Activated CD4-positive, alpha-beta T cell treated with anti-CD3 and anti-CD28 coated beads, Interleukin-2, amount 50 U/mL, for 24 hours (primary cell): ENCODE measurements at regions not wholly inside any gene's neighbourhood (a gene's known extent, or its start where the extent isn't known, plus 50 kb on each side); places are given as distances from the start of the nearest gene placed in this dataset.
"Not testable (repeated sequence)": the region's sequence is repeated elsewhere in the genome, so short reads cannot be mapped to it uniquely, and the experiment has no call there.

Experiments used
- DNase-seq, 2 donors: peaks; one replicate each; pipeline ENCODE4 v3.0.0-alpha.2; 2020; ENCODE audit warnings: low read depth in 1 of 2, low spot score in 1 of 2

DNA sequence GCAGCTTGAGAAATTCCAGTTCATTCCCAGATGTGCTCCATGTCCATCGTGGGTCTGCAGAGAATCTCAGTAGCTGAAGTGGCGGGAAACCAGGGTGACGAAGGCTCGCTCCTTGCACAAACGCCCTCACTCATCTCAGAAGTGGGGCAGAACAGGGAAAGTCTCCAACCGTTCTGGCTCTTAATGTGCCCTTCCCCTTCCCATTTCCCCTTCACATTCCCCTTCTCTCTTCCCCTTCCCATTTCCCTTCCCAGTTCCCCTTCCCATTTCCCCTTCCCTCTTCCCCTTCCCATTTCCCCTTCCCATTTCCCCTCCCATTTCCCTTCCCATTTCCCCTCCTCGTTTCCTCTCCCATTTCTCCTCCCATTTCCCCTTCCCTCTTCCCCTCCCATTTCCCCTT, 108.5 kb downstream of the OLFM1 start:
- DNase-seq, result not testable (repeated sequence)

DNA sequence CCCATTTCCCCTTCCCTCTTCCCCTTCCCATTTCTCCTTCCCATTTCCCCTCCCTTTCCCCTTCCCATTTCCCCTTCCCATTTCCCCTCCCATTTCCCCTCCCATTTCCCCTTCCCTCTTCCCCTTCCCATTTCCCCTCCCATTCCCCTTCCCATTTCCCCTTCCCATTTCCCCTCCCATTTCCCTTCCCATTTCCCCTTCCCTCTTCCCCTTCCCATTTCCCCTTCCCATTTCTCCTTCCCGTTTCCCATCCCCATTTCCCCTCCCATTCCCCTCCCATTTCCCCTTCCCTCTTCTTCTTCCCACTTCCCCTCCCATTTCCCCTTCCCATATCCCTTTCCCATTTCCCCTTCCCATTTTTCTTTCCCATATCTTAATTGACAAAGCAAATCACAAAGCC, 109.0 kb downstream of the OLFM1 start:
- no peak for DNase-seq

DNA sequence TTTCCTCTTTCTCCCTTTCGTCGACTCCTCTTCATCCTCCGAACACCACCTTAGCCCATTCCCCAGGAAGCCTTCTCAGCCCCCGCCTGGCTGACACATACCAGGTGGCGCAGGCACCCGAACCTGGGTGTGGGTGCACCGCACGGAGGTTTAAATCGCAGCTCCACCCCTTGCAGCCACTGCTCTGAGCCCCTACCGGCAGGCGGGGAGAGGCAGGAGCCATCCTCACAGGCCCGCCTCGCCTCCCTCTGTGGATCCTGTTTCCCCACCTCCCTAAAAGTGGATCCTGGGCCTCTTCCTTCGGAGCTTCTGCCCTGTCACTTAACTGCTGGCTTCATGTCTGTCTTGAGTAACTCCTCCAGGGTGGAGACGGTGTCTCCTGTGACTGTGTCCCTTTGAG, 110.7 kb downstream of the OLFM1 start:
- no peak for DNase-seq

DNA sequence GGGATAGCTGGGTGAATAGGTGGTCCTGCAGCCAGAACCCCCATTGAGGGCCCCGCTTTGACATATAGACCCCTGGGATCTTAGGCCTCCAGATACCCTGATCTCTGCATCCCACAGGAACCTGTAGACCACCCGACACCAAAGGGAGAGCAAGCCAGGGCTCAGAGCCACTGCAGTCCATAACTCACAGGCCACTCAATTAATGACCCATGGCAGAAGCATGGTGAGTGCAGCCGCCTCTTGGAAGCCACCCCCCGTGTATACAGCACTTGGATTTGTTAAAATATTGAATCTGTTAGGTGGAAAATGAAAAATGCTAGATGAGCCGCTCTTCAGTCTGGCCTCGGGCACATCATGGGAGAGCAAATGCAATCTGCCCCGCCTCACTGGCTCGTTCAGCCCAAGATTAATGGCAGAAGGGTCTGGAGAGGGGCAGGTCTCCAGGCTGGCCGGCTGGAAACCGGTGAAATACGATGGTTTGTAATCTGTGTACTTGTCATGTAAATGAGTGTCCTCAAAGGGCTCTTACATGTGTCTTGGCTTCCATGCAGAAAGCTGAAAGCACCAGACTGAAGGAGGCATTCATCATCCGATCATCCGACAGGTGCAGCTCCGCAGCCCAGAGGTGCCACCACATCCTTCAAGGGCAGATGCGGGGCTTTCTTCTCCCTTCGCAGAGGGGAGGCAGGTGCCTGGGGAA, 111.3 kb downstream of the OLFM1 start:
- no peak for DNase-seq

DNA sequence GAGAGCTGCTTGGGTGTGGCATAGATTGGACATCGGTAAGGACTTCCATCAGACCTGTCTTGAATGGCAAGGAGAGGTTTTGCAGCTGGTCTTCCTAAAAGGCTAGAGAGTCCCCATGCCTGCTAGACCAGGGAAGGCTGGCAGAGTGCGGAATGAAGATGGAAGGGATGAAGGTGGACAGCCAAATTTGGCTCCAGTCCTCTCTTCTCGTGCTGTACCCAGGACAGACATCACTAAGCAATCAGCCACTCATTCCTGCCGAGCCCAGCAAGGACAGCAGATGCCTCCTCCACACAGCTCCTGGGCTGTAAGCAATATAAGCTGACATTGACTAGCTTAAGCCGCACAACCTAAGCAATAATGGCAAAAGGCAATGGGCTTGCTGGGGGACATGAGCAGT, 112.0 kb downstream of the OLFM1 start:
- DNase-seq, result no peak

DNA sequence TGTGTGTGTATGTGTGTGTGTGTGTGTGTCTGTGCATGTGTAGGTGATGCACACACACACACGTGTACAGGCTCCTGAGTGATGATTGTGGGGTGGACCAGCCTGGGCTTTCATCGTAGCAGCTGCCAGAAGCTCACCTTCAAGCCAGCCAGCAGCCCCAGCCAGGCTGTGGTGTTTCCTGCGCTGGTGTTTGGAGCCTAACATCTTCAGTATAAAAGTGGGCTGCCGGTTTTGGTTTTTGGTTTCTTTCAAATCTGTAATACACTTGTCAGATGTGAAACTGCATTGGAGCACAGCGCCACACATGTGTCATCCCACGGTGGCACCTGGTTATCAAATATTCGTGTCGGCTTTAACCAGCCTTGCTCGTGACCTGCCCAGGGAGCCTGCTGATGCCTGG, 114.2 kb downstream of the OLFM1 start:
- DNase-seq, result no peak

DNA sequence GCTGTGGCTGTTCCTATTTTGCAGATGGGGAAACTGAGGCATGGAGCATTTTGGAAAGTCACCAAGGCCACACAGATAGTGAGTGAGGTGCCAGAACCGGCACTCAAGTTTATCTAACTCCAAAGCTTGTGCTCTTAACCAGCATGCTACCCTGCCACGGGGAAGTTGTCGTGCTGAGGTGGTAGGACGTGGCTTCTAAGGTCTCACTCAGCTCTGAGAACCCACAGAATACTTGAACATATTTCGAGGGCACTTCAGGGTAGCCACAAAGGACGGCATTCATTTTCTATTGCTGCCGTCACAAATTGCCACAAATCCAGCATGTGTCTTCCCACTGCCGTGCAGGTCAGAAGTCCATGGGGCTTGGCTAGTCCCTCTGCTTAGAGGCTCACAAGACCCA, 116.7 kb downstream of the OLFM1 start:
- DNase-seq, result no peak

DNA sequence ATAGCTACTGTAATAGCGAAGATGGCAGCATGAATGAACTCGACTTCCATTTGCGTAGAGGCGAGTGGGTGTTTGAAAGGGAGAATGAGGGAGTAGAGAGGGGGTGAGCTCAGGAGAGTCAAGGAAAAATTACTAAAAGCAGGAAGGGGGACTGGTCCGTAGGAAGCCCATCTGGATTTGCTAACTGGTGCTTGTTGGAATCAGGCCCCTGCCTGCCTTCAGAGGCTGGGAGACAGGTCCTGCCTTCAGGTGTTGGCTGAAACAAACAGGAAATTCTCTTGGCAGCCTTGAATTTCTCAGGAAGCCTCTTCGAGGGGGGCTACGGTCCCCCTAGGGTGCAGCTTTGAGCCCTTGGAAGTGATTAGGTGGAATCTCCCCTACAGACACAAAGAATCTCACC, 121.7 kb downstream of the OLFM1 start:
- DNase-seq, result no peak

DNA sequence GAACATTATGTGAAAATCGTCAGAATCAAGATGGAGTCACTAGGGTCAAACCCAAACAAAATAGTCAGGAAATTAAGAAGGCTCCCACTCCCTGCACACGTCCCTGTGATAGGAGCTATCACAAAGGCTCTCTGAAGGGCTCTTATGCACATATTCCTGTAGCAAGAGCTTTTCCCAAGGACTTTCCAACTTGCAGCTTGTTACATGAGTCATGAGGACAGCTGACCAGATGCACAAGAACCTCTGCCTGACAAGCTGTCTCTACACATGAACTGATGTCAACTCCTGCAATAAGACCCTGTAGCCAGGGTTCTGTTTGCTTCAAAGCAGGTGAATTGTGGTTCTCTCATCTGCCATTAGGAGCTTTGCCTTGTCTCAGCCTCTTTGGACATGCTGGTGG, 122.4 kb downstream of the OLFM1 start:
- no peak for DNase-seq

DNA sequence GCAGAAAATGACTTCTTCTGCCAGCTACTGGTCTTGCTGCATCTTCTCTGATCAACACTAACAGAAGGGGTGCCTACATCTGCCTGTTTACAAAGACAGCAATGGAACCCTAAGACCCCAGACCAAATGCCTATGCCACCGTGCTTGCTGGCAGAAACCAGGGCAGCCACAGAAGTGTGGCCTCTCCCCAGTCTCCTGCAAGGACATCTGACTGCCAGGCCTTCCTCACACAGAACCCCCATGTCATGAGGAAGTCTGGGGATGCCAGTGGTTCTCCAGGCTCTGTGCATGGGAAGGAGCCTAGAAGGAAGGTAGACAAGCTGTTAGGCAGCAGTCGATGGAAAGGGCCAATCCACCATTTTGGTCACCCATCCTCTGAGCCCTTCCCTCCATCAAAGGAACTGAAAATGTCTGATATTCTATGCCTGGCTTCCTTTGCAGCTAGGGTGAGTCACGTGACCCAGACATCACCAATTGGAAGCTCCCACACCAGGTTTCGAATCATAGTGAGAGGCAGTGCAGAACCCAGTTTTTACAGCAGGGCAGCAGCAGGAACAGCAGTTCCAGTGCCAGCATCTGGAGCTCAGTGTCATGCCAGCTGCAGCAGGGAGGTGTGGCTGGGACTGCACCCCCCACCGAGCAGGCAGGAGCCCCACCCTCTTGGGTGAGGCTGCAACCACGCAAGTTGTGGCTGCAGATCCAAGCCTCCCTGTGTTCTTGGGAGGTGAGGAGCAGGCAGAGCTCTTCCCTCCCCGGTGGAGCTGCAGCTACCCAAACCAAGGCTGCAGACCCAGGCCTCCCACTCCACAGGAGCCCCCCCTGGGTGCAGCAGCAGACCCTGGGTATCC, 123.4 kb downstream of the OLFM1 start:
- no peak for DNase-seq

DNA sequence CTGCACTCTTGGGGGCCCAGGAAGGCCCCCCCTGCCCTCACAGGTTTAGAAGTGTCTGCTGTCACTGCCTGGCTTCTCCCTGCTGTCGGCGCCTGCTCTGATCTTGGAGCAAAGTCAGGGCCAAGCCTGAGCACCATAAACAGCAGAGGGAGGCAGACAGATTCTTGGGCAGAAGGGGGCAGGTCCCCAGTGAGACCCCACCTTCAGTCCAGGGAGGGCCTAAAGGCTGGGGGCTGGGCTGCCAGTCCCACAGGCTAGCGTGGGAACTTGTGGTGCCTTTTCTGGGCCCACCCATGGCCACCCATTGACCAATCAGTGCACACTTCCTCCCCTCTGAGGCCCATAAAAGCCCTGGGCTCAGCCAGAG, 124.0 kb downstream of the OLFM1 start:
- no peak for DNase-seq

DNA sequence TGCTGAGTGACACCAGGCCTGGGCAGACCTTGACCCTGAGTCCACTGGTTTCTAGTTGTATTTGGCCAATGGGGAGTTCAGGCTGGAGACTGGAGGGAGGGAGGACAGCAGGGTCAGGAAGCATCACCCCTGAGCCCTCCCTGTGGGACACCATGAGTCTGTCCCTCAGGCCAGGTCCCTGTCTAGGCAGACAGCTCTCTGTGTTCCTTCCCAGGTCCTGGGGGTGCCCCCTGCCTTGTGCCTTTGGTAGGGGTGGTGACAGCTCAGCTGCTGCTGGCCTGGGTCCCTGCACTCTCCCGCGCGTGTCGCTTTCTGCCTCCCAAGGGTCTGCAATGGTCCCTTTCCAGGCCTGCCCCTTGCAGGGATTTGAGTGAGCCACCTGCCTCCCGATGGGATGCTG, 125.5 kb downstream of the OLFM1 start:
- no peak for DNase-seq

DNA sequence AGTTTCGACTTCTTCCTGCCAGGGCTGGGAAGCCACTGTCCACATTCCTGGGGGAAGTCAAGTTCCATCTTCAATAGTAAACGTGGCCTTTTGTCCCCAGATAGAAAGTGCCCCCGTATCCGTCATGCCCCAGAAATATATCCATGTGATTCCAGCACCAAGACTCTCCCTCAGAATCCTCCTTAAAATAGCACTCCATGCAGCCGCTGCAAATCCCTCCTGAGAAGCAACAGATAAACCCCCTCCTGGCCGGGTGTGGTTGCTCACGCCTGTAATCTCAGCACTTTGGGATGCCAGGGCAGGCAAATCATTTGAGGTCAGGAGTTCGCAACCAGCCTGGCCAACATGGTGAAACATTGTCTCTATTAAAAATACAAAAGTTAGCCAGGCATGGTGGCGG, 126.1 kb downstream of the OLFM1 start:
- no peak for DNase-seq

DNA sequence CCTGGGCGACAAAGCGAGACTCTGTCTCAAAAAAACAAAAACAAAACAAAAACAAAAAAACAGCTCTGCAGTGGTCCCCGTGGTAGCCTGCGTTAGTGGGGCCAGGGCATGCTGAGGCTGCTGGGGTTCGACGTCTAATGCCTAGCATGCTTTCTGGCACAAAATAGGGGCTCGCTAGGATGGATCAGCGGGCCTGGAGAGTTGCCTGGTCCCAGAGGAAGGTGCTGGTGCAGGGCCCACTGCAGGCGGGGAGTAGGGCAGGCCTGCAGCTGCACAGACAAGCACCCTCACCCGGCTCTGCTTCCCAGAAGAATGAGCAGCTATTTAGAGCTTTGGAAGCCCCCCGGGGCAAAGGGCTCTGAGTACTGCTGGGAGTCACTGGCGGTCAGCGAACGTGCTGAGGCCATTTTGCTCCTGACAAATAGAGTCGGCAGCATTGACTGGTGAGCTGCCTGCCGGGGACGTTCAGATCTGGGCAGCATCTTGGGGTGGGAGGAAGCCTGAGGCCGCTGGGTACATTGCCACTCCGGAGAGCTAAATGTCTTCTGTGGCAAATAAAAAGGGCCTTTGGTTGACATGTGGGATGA, 126.7 kb downstream of the OLFM1 start:
- DNase-seq, result no peak

DNA sequence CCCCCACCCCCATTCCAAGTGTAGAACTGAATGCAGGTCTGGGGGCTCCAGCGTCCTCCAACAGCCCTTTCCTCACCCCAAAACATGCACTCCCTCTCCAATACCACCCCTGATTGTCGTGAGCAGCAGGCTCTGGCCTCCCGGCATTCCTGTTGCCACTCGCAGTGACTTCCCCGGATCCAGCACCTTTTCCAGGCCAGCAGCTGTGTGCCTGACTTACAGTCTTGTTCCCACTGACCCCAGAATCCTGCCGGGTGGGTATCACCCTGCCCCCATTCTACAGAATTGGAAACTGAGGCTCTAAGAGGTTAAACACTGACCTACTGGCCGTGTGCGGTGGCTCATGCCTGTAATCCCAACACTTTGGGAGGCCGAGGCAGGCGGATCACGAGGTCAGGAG, 127.2 kb downstream of the OLFM1 start:
- DNase-seq, result no peak

DNA sequence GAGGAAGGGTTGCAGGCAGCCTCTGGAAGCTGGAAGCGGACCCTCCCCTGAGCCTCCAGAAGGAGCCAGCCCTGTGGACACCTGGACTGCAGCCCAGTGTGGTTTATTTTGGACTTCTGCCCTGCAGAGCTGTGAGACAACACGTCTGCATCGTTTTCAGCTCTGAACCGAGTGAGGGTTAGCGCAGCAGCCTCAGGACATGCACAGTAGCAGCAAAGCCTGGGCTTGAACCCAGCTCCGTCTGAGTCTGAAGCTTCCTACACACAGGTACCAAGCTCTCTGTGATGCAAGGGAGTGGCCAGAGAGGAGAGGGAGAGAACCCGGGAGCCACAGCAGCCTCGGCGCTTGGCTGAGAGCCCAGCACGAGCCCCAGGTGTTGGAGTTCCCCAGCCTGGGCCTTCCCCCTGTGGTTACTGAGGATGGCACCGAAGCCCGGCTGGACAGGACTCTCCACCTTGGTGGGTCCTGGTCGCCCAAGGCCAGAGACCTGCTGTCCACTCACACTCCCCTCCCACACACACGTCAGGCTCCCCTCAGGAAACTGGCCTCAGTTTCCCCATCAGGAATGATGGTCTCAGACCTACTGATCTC, 128.2 kb downstream of the OLFM1 start:
- DNase-seq, result no peak

DNA sequence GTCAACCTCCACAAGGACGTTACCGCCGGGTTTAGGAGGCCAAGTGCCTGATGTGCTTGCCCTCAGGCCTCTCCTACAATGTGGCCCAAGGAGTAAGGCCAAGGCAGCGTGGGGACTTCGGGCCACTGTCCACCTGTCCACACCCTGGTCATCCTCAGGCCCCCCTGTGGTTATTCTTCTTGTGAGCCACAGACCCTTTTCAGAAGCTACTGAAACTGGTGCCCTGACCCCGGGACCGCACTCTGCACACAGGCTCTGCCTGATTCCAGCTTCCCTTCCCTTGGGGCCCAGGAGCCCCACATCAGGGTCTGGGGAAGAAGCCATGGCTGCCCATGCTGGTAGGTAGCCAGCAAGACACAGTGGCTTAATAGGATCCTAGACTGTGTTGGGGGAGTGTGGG, 128.8 kb downstream of the OLFM1 start:
- no peak for DNase-seq

DNA sequence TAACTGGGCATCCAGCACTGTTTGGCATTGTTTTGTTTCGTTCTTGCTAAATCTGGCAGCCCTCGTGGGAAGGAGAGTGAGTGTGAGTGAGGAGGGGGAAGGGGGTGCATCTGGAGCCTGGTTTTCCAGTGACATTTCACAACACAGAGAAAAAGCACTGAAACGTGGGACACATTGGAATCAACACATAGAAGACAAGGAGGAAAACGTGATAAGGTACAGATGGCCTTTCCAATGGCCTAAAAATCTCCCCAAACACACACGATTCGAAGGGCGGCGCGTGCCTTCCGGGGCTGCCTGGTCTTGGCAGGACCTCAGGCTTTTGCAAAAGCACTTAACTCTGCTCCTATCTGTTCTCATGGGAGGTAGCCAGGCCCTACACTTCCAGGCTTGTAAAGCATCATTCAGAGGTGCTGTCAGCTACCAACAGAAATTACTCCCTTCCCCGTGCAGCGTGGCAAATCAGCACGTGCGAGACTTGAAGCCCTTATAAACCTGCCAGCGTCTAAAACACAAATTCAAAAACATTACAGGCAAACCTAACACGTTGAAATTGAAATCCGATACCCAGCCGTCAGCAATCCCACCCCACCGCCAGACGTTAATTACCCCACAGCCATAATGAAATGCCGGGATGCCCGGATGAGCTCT, 129.4 kb downstream of the OLFM1 start:
- DNase-seq, result no peak

DNA sequence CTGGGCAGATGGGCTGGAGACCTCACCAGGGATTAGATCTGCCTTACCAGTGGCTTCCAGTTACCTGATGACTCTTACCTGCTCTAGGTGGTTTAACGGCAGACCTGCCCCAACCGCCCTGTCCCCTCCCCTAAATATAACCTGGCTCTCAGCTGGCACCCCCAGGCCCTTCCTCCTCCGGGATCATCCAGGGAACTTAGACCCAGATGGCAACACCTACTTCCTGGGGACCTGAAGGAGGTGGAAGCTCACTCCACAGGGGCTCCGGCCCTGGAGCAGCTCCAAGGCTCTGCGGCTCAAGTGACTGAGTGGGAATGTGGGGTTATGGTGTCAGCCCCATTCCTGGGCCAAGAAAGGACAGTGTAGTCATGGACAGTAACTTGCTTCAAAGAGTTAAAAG, 130.4 kb downstream of the OLFM1 start:
- no peak for DNase-seq

DNA sequence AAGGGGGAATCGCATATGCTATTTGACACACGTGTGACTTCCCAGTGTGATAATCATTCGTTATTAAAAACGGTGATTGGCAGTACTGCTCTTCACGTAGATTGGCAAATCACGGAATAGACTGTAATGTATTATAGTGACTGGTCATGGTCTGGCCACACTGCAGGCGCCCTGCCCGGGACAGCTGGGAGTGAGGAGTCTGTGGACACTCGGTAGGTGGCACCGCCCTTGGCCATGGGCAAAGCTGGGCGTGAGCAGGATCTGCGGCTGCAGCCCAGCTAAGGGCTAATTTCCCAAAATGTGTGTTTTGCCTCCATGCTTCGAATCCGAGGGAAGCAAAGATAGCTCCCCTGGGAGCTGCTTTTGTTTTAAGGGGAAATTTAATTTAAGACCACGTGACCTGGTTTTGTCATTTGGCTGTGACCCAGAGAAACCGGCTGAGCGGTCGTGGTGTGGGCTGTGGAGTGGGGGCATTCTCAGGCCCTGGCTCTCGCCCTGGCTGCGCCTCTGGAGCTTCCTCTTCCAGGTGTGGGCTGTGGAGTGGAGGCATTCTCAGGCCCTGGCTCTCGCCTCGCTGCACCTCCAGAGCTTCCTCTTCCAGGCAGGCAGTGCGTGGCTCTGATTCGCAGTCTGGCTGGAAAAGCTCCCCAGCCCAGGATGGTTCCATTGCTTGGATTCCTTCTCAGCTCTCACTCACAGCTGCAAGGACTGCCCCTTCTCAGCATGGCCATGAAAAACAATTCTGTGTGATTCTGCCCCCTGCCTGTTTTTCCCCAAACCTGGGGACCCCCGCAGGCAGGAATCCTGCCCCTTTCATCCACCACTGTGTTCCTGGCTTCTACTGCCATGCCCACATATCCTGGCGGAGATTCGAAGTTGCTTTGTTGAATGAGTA, 131.1 kb downstream of the OLFM1 start:
- DNase-seq, result no peak
